ENCODE measurements at regions not wholly inside any gene's neighbourhood (a gene's known extent, or its start where the extent isn't known, plus 50 kb on each side); places are given as distances from the start of the nearest gene placed in this dataset.

GRCh38 chr1:30610917-30611316 is 112.5 kb downstream of the MATN1 start:
- TF ChIP-seq ARNT (IDR thresholded peaks at IDR 0.05) (no peak), NFRKB (IDR thresholded peaks at IDR 0.05) (no peak), FOXK2 (IDR thresholded peaks at IDR 0.05) (no peak), FOXA1 (IDR thresholded peaks at IDR 0.05) (no peak), SUZ12 (IDR thresholded peaks at IDR 0.05) (no peak), FOXM1 (IDR thresholded peaks at IDR 0.05; ENCODE audit: borderline replicate concordance) (no peak), TARDBP (IDR thresholded peaks at IDR 0.05) (no peak)
- ChIA-PET POLR2A (no interaction called here), CTCF (no interaction called here)
- DNase-seq (ENCODE audit: extremely low spot score) = no peak

- POLR2A ChIA-PET = no interaction called here
Observed at GRCh38 chr1:30609999-30610345, 113.4 kb downstream of the MATN1 start.

GRCh38 chr1:30609336-30609998 is 113.9 kb downstream of the MATN1 start:
- POLR2A ChIA-PET = no interaction called here
- CTCF ChIA-PET = no interaction called here
- no peak for TF ChIP-seq SP1 (IDR thresholded peaks at IDR 0.05)
- TF ChIP-seq FOXK2 (IDR thresholded peaks at IDR 0.05) = no peak
- TF ChIP-seq CTBP1 (IDR thresholded peaks at IDR 0.05; ENCODE audit: borderline replicate concordance) = no peak
- no peak for TF ChIP-seq TARDBP (IDR thresholded peaks at IDR 0.05)
- TF ChIP-seq HDGF (IDR thresholded peaks at IDR 0.05; ENCODE audit: borderline replicate concordance) = no peak
- TF ChIP-seq PKNOX1 (IDR thresholded peaks at IDR 0.05) = no peak
- TF ChIP-seq ARNT (IDR thresholded peaks at IDR 0.05) = no peak
- TF ChIP-seq FOXM1 (IDR thresholded peaks at IDR 0.05; ENCODE audit: borderline replicate concordance) = no peak
- no peak for TF ChIP-seq ELF4 (IDR thresholded peaks at IDR 0.05)
- no peak for TF ChIP-seq SUZ12 (IDR thresholded peaks at IDR 0.05)
- TF ChIP-seq NFRKB (IDR thresholded peaks at IDR 0.05) = no peak
- no peak for TF ChIP-seq BHLHE40 (IDR thresholded peaks at IDR 0.05; ENCODE audit: borderline replicate concordance)
- TF ChIP-seq L3MBTL2 (conservative IDR thresholded peaks at IDR 0.05) = no peak
- no peak for TF ChIP-seq LEF1 (IDR thresholded peaks at IDR 0.05; ENCODE audit: borderline replicate concordance)
- TF ChIP-seq FOXA1 (IDR thresholded peaks at IDR 0.05) = no peak
- no peak for TF ChIP-seq ZNF384 (IDR thresholded peaks at IDR 0.05)
- DNase-seq (ENCODE audit: extremely low spot score) = no peak

More at GRCh38 chr1:30609999-30610345, 113.4 kb downstream of the MATN1 start:
- DNase-seq (ENCODE audit: extremely low spot score) = no peak
- TF ChIP-seq FOXK2 (IDR thresholded peaks at IDR 0.05) (no peak), LEF1 (IDR thresholded peaks at IDR 0.05; ENCODE audit: borderline replicate concordance) (no peak), ELF4 (IDR thresholded peaks at IDR 0.05) (no peak), ZNF384 (IDR thresholded peaks at IDR 0.05) (no peak), HDGF (IDR thresholded peaks at IDR 0.05; ENCODE audit: borderline replicate concordance) (no peak)
- CTCF ChIA-PET = no interaction called here

DNA sequence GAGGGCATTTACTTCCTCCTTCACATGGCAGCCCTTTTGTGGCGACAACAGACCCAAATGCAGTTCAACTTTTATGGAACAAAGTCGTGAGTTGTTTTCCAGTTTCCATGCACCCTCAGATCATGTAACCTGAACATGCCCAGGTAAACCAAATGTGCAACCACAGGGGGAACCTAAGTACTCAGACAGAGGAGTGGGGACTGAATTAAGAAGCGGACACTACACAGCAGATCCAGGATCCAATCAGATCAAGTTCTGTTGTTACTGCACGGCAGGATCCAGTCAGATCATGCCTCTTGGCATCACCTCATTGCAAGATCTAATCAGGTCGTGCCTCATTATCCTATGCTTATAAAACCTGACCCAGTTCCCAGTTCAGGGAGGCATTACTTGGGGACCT is 115.7 kb downstream of the MATN1 start:
- DNase-seq (ENCODE audit: extremely low spot score) = no peak
- ChIA-PET POLR2A (no interaction called here), CTCF (no interaction called here)
- TF ChIP-seq PKNOX1 (IDR thresholded peaks at IDR 0.05) = no peak
- no peak for TF ChIP-seq NFRKB (IDR thresholded peaks at IDR 0.05)
- TF ChIP-seq CTBP1 (IDR thresholded peaks at IDR 0.05; ENCODE audit: borderline replicate concordance) = no peak
- no peak for TF ChIP-seq TARDBP (IDR thresholded peaks at IDR 0.05)
- no peak for TF ChIP-seq SUZ12 (IDR thresholded peaks at IDR 0.05)
- no peak for TF ChIP-seq ZNF384 (IDR thresholded peaks at IDR 0.05)
- no peak for TF ChIP-seq ELF4 (IDR thresholded peaks at IDR 0.05)
- no peak for TF ChIP-seq BHLHE40 (IDR thresholded peaks at IDR 0.05; ENCODE audit: borderline replicate concordance)
- no peak for TF ChIP-seq HDGF (IDR thresholded peaks at IDR 0.05; ENCODE audit: borderline replicate concordance)
- no peak for TF ChIP-seq ARNT (IDR thresholded peaks at IDR 0.05)

DNA sequence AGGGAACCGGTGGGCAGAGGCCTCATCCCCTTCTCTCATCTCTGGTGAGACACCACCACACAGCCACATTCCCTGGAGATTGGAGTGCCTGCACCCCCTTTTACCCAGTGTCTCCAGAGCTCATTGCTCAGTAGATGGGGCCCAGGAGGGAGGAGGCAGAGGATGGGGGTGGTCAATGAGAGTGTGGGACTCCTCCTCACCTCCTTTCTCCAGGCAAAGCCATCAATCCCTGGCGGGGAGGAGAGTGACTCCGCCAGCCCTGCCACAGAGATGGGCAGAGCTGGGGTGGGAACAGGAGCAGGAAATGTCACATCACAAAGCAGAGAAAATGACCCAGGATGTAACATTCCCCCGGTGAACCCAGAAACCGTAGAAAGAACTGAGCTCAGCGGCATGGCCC is 117.2 kb downstream of the MATN1 start:
- ChIA-PET CTCF (no interaction called here), POLR2A (no interaction called here)
- TF ChIP-seq FOXA1 (IDR thresholded peaks at IDR 0.05) (no peak), HDGF (IDR thresholded peaks at IDR 0.05; ENCODE audit: borderline replicate concordance) (no peak), BHLHE40 (IDR thresholded peaks at IDR 0.05; ENCODE audit: borderline replicate concordance) (no peak), FOXM1 (IDR thresholded peaks at IDR 0.05; ENCODE audit: borderline replicate concordance) (no peak), ZNF384 (IDR thresholded peaks at IDR 0.05) (no peak), SUZ12 (IDR thresholded peaks at IDR 0.05) (no peak), LEF1 (IDR thresholded peaks at IDR 0.05; ENCODE audit: borderline replicate concordance) (no peak), CTBP1 (IDR thresholded peaks at IDR 0.05; ENCODE audit: borderline replicate concordance) (no peak), L3MBTL2 (conservative IDR thresholded peaks at IDR 0.05) (no peak), NFRKB (IDR thresholded peaks at IDR 0.05) (no peak), ELF4 (IDR thresholded peaks at IDR 0.05) (no peak), SP1 (IDR thresholded peaks at IDR 0.05) (no peak), PKNOX1 (IDR thresholded peaks at IDR 0.05) (no peak)
- no peak for DNase-seq (ENCODE audit: extremely low spot score)

- POLR2A ChIA-PET = no interaction called here
- no peak for TF ChIP-seq ELF4 (IDR thresholded peaks at IDR 0.05)
- TF ChIP-seq SP1 (IDR thresholded peaks at IDR 0.05) = no peak
- no peak for TF ChIP-seq CTBP1 (IDR thresholded peaks at IDR 0.05; ENCODE audit: borderline replicate concordance)
- no peak for TF ChIP-seq BHLHE40 (IDR thresholded peaks at IDR 0.05; ENCODE audit: borderline replicate concordance)
- TF ChIP-seq FOXM1 (IDR thresholded peaks at IDR 0.05; ENCODE audit: borderline replicate concordance) = no peak
- TF ChIP-seq TARDBP (IDR thresholded peaks at IDR 0.05) = no peak
- TF ChIP-seq ARNT (IDR thresholded peaks at IDR 0.05) = no peak
- no peak for TF ChIP-seq ZNF384 (IDR thresholded peaks at IDR 0.05)
- TF ChIP-seq SUZ12 (IDR thresholded peaks at IDR 0.05) = no peak
- TF ChIP-seq FOXK2 (IDR thresholded peaks at IDR 0.05) = no peak
- TF ChIP-seq HDGF (IDR thresholded peaks at IDR 0.05; ENCODE audit: borderline replicate concordance) = no peak
- TF ChIP-seq L3MBTL2 (conservative IDR thresholded peaks at IDR 0.05) = no peak
- TF ChIP-seq PKNOX1 (IDR thresholded peaks at IDR 0.05) = no peak
- no peak for DNase-seq (ENCODE audit: extremely low spot score)
- CTCF ChIA-PET = no interaction called here
Observed at GRCh38 chr1:30605441-30605920, 117.9 kb downstream of the MATN1 start.
